ENCODE measurements at regions not wholly inside any gene's neighbourhood (a gene's known extent, or its start where the extent isn't known, plus 50 kb on each side); places are given as distances from the start of the nearest gene placed in this dataset.

- TF ChIP-seq CBX3 (IDR thresholded peaks at IDR 0.05; ENCODE audit: low read depth), result no peak
- TF ChIP-seq EZH2 (IDR thresholded peaks at IDR 0.05), result no peak
- no peak for TF ChIP-seq ZNF274 (IDR thresholded peaks at IDR 0.05; ENCODE audit: low read depth, low read length)
- TF ChIP-seq SRF (IDR thresholded peaks at IDR 0.05; ENCODE audit: low read depth), result no peak
- no peak for TF ChIP-seq ATF3 (IDR thresholded peaks at IDR 0.05)
Observed at GRCh38 chr15:87243474-87243873, 1013.1 kb downstream of the NTRK3 start (continued).

GRCh38 chr15:87239582-87240230, 1016.8 kb downstream of the NTRK3 start:
- CTCF ChIA-PET, result no interaction called here
- H4K20me1 ChIP-seq (ENCODE audit: insufficient read depth), result no peaks in the 10 kb centered on the region
- BruUV-seq (replicated peaks), result no TSS peak
- no peak overlapping the region for H3K4me3 ChIP-seq (replicated peaks in 1 of 2; ENCODE audit: low read depth in 1 of 2, low read length in 2 of 2)
- H3K4me2 ChIP-seq (ENCODE audit: low read length), result no peak overlapping the region
- TF ChIP-seq ZFX (IDR thresholded peaks at IDR 0.05), result no peak
- no peak for TF ChIP-seq ZBTB33 (IDR thresholded peaks at IDR 0.05; ENCODE audit: extremely low read depth, insufficient replicate concordance, low read length)
- no peak for TF ChIP-seq JUND (IDR thresholded peaks at IDR 0.05)
- TF ChIP-seq POLR2AphosphoS5 (IDR thresholded peaks at IDR 0.05; ENCODE audit: low read depth, low read length), result no peak
- H3K9me2 ChIP-seq (ENCODE audit: insufficient read depth), result no peaks in the 10 kb centered on the region
- H3K36me3 ChIP-seq (ENCODE audit: control insufficient read depth in 1 of 2, insufficient read depth in 2 of 2, low read length in 2 of 2), result no peaks in the 10 kb centered on the region
- peaks cover 11 to 55% of the 10 kb centered on the region in 2 experiments; a peak in 2 of 4 replicates for H3K9me3 ChIP-seq (ENCODE audit: control insufficient read depth in 1 of 2, insufficient read depth in 1 of 2, low read depth in 1 of 2, low read length in 2 of 2)
- no peak overlapping the region for H3K27ac ChIP-seq (ENCODE audit: low read depth, low read length)
- H3K9ac ChIP-seq (ENCODE audit: low read length), result no peak overlapping the region
- RAD21 ChIA-PET (ENCODE audit: low non-redundant PET in 1 of 2, low total read pairs in 2 of 2, uncharacterized antibody in 2 of 2, unreplicated experiment in 2 of 2), result no interaction called here
- ATAC-seq (no peak), DNase-seq (ENCODE audit: low read depth, low spot score) (no peak)
- no peak overlapping the region for H2AFZ ChIP-seq (ENCODE audit: low read depth, low read length, poor library complexity, severe bottlenecking)
- H3K4me1 ChIP-seq (ENCODE audit: control insufficient read depth in 1 of 2, insufficient read depth in 2 of 2, low read length in 2 of 2), result no peaks in the 10 kb centered on the region
- intact Hi-C loops (cut with micrococcal nuclease), result no loop called here
- H3K79me2 ChIP-seq (ENCODE audit: insufficient read depth, low read length), result no peaks in the 10 kb centered on the region
- POLR2A ChIA-PET, result no interaction called here
- no peaks in the 10 kb centered on the region for H3K27me3 ChIP-seq (ENCODE audit: insufficient read depth, low read length)
